ENCODE measurements at regions not wholly inside any gene's neighbourhood (a gene's known extent, or its start where the extent isn't known, plus 50 kb on each side); places are given as distances from the start of the nearest gene placed in this dataset.

DNA sequence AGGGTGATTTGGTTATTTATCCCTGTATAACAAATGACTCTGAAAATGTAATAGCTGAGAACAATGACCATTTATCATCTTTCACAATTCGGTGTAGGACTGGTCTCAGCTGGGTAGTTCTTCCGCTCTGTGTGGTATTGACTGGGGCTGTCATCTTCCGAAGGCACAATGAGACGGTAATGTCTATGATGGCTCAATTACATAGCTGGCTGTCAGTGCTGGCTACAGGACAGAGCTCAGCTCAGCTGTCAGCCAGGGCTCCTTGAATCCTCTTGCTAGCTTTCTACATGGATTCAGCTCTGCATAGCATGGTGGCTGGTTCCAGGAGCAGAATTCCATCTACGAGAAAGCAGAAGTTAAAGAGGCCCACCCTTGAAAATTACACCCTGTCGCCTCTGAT is 483.8 kb downstream of the TDRD15 start:
- H3K4me3 ChIP-seq = no peak overlapping the region
- intact Hi-C loops (cut with DNase I) = no loop called here
- H3K9me3 ChIP-seq = peaks cover 0 to 18% (median 0%) of the 10 kb centered on the region in 12 donors
- no peak for TF ChIP-seq POLR2A (IDR thresholded peaks at IDR 0.05)
- TF ChIP-seq, protein P1, sequence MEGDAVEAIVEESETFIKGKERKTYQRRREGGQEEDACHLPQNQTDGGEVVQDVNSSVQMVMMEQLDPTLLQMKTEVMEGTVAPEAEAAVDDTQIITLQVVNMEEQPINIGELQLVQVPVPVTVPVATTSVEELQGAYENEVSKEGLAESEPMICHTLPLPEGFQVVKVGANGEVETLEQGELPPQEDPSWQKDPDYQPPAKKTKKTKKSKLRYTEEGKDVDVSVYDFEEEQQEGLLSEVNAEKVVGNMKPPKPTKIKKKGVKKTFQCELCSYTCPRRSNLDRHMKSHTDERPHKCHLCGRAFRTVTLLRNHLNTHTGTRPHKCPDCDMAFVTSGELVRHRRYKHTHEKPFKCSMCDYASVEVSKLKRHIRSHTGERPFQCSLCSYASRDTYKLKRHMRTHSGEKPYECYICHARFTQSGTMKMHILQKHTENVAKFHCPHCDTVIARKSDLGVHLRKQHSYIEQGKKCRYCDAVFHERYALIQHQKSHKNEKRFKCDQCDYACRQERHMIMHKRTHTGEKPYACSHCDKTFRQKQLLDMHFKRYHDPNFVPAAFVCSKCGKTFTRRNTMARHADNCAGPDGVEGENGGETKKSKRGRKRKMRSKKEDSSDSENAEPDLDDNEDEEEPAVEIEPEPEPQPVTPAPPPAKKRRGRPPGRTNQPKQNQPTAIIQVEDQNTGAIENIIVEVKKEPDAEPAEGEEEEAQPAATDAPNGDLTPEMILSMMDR (IDR thresholded peaks at IDR 0.05) = no peak
- H3K36me3 ChIP-seq = no peaks in the 10 kb centered on the region
- no peaks in the 10 kb centered on the region for H3K4me1 ChIP-seq
- WGBS, 4 donors = 69 to 80% (median 74%) methylated on average over 6 of the region's 6 CpGs
- no peak overlapping the region for H3K27ac ChIP-seq
- DNase-seq (no peak), ATAC-seq (no peak)
- H3K27me3 ChIP-seq = no peaks in the 10 kb centered on the region

DNA sequence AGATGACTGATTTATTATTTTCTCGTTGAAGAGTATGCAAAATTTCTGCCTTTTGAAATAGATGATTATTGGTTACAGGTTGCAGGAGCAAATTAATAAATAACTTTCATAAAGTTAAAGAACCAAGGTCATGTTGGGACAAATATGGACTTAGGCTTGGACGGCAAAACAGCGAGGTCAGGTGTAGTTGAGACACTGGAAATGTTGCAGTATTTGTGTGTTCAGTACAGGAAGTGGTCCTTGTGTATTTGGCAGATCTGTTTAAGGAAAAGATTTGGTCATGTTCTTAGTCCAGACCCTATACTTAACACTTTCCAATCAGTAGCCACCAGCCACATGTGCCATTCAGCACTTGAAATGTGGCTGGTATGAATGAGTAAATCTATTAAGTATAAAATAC is 486.5 kb downstream of the TDRD15 start:
- ATAC-seq (no peak), DNase-seq (no peak)
- H3K4me3 ChIP-seq = no peak overlapping the region
- TF ChIP-seq, protein P1 (IDR thresholded peaks at IDR 0.05) = no peak
- TF ChIP-seq POLR2A (IDR thresholded peaks at IDR 0.05) = no peak
- no peaks in the 10 kb centered on the region for H3K27me3 ChIP-seq
- H3K9me3 ChIP-seq = peaks cover 0 to 28% (median 0%) of the 10 kb centered on the region in 12 donors
- H3K27ac ChIP-seq = no peak overlapping the region
- no peaks in the 10 kb centered on the region for H3K36me3 ChIP-seq
- intact Hi-C loops (cut with DNase I) = no loop called here
- no peaks in the 10 kb centered on the region for H3K4me1 ChIP-seq
- WGBS, 4 donors = 78 to 84% (median 83%) methylated on average over 3 of the region's 3 CpGs

DNA sequence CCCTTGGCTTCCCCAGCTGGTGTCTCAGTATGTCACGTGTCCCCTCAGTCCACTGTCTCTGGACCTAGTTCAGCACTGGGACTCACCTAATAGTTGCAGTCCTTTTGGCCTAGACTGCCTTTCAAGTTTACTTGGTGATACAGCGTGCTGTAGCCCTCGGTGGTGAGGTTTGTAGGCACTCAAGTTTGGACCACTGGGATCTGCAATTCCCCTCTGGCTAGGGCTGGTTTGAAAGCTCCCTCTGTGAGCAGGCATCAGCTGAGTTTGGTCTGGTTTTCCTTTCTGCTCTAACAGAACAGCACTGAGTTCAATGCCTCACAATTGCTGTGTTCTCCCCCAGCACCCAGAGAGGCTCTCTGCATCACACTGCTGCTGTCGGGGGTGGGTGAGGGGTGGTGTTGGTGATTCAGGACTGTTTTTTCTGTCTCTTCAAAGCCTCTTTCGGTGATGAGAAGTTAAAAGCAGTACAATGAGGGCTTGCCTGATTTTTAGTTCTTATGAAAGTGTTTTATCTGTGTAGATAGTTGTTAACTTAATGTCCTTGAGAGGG is 494.2 kb downstream of the TDRD15 start:
- 68 to 79% (median 73%) methylated on average over 5 of the region's 5 CpGs for WGBS, 4 donors
- no peaks in the 10 kb centered on the region for H3K27me3 ChIP-seq
- no peaks in the 10 kb centered on the region for H3K36me3 ChIP-seq
- no peak overlapping the region for H3K4me3 ChIP-seq
- peaks cover 0 to 10% (median 0%) of the 10 kb centered on the region in 12 donors for H3K9me3 ChIP-seq
- H3K27ac ChIP-seq = no peak overlapping the region
- intact Hi-C loops (cut with DNase I) = no loop called here
- TF ChIP-seq, protein P1 (IDR thresholded peaks at IDR 0.05) = no peak
- no peak for TF ChIP-seq POLR2A (IDR thresholded peaks at IDR 0.05)
- DNase-seq (no peak), ATAC-seq (no peak)
- no peaks in the 10 kb centered on the region for H3K4me1 ChIP-seq

DNA sequence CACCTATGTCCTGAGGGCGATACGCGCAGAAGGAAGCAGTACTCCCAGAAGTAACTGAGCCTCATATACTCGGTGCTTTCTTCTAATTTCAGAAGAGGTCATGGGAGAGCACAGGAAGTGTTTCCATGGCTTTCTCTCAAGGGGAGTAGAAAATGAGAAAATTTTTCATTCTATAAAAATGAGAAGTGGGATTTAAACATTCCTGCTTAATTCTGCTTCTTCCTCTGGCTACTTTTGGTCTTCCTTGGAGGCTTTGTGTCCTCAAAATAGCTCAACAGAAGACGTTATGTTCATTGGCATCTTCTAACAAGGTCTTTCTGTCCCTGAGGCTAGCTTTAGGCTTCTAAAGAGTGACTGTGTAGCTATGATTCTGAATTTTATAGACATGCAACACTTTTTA is 497.0 kb downstream of the TDRD15 start:
- H3K27ac ChIP-seq = no peak overlapping the region
- no peaks in the 10 kb centered on the region for H3K4me1 ChIP-seq
- DNase-seq (no peak), ATAC-seq (no peak)
- 58 to 72% (median 65%) methylated on average over 5 of the region's 5 CpGs for WGBS, 4 donors
- TF ChIP-seq, protein P1 (IDR thresholded peaks at IDR 0.05) = no peak
- TF ChIP-seq POLR2A (IDR thresholded peaks at IDR 0.05) = no peak
- no peaks in the 10 kb centered on the region for H3K27me3 ChIP-seq
- H3K36me3 ChIP-seq = no peaks in the 10 kb centered on the region
- H3K4me3 ChIP-seq = no peak overlapping the region
- H3K9me3 ChIP-seq = no peaks in the 10 kb centered on the region
- intact Hi-C loops (cut with DNase I) = no loop called here

Measured in heart left ventricle (tissue), 16 donors.